ENCODE measurements at regions not wholly inside any gene's neighbourhood (a gene's known extent, or its start where the extent isn't known, plus 50 kb on each side); places are given as distances from the start of the nearest gene placed in this dataset.
"Not testable (repeated sequence)": the region's sequence is repeated elsewhere in the genome, so short reads cannot be mapped to it uniquely, and the experiment has no call there.

- not testable (repeated sequence) for DNase-seq
Observed at GRCh38 chr13:90664200-90664599, 683.3 kb upstream of the MIR17HG start.

- no peak for DNase-seq
Observed at GRCh38 chr13:90673746-90674145, 673.7 kb upstream of the MIR17HG start.

- no peak for DNase-seq
Observed at GRCh38 chr13:90675129-90675528, 672.4 kb upstream of the MIR17HG start.

GRCh38 chr13:90680826-90681225, 666.7 kb upstream of the MIR17HG start:
- DNase-seq: no peak

GRCh38 chr13:90683711-90684131, 663.8 kb upstream of the MIR17HG start:
- no peak for DNase-seq

- no peak for DNase-seq
Observed at GRCh38 chr13:90686442-90686841, 661.0 kb upstream of the MIR17HG start.

- no peak for DNase-seq
Observed at GRCh38 chr13:90689111-90689510, 658.4 kb upstream of the MIR17HG start.

GRCh38 chr13:90690458-90691080, 656.9 kb upstream of the MIR17HG start:
- DNase-seq: no peak

- no peak for DNase-seq
Observed at GRCh38 chr13:90696254-90696653, 651.2 kb upstream of the MIR17HG start.

GRCh38 chr13:90696656-90697055, 650.8 kb upstream of the MIR17HG start:
- no peak for DNase-seq

GRCh38 chr13:90700340-90700739, 647.1 kb upstream of the MIR17HG start:
- no peak for DNase-seq

GRCh38 chr13:90701264-90701663, 646.2 kb upstream of the MIR17HG start:
- no peak for DNase-seq

GRCh38 chr13:90702050-90702449, 645.4 kb upstream of the MIR17HG start:
- DNase-seq: no peak

GRCh38 chr13:90706631-90707030, 640.9 kb upstream of the MIR17HG start:
- no peak for DNase-seq

- DNase-seq: no peak
Observed at GRCh38 chr13:90708128-90708527, 639.4 kb upstream of the MIR17HG start.

- DNase-seq: no peak
Observed at GRCh38 chr13:90709319-90709718, 638.2 kb upstream of the MIR17HG start.

GRCh38 chr13:90710164-90710759, 637.2 kb upstream of the MIR17HG start:
- no peak for DNase-seq

GRCh38 chr13:90713441-90714133, 633.9 kb upstream of the MIR17HG start:
- DNase-seq: no peak

GRCh38 chr13:90715485-90715884, 632.0 kb upstream of the MIR17HG start:
- no peak for DNase-seq

- no peak for DNase-seq
Observed at GRCh38 chr13:90717451-90717936, 630.0 kb upstream of the MIR17HG start.

GRCh38 chr13:90719461-90719860, 628.0 kb upstream of the MIR17HG start:
- DNase-seq: no peak

- no peak for DNase-seq
Observed at GRCh38 chr13:90721937-90722336, 625.5 kb upstream of the MIR17HG start.

GRCh38 chr13:90723381-90723780, 624.1 kb upstream of the MIR17HG start:
- no peak for DNase-seq

- DNase-seq: no peak
Observed at GRCh38 chr13:90726375-90726774, 621.1 kb upstream of the MIR17HG start.
